Suppressor macrophage (primary cell): ENCODE measurements at regions not wholly inside any gene's neighbourhood (a gene's known extent, or its start where the extent isn't known, plus 50 kb on each side); places are given as distances from the start of the nearest gene placed in this dataset.
"Not testable (repeated sequence)": the region's sequence is repeated elsewhere in the genome, so short reads cannot be mapped to it uniquely, and the experiment has no call there.

Experiments used
- DNase-seq, 4 experiments: peaks; one replicate each; pipeline ENCODE4 v3.0.0-alpha.2; 2020 to 2022

DNA sequence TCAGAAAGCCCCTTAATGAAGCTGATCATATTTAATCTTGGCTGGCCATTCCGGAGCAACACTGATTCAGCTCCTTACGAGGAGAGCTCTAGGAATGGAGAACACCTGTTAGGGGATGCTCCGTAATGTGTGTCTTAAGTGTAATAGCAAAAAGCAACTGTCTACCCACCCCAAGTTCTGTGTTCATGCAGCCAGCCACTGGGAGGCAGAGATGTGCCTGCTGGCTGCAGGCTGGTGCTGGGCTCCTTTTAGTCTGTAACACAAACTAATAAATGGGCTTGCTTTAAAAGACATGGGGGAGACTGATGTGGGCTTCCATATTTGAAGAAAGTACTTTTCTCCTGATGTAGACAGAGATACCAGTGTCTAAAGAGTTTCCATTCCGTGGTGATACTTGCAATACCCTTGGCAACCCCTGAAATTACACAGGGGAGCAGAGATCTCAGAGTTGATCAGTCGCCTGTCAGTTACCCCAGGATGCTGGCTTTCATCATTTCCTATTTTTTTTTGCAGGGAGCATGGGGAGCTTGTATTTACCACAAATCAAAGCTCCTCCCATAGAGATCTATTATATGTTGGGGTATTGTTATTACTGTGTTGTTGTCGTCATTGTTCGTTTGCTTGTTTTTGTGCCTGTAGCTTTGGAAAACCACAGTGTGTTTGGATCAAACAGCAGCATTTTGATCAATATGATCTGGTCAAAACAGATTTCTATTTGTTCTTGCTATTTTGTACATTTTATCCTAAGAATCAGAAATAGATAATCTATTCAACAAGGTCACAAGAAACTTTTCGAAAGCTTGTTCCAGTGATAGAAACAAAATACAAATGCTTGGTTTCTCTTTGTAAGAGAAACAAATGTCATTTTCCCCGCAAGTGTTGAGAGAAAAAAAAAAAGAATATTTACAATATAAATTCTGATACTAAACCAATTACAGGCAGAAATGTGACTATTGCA lies 65.8 kb downstream of the MTX3 start:
- DNase-seq: peak in 2 of 4 experiments; percentile 2 to 8

DNA sequence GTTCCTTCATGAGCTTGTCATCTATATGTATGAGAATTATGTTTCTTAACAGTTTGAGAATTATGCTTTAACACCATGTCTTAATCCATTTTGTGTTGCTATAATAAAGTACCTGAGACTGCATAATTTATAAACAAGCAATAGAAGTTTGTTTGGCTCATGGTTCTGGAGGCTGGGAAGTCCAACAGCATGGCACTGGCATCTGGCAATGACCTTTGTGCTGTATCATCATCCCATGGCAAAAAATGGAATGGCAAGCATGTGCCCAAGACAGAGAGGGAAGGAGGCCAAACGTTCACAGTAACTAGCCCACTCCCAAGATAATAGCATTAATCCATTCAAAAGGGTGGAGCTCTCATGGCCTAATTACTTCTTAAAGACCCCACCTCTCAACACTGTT lies 67.6 kb downstream of the MTX3 start:
- no peak for DNase-seq

DNA sequence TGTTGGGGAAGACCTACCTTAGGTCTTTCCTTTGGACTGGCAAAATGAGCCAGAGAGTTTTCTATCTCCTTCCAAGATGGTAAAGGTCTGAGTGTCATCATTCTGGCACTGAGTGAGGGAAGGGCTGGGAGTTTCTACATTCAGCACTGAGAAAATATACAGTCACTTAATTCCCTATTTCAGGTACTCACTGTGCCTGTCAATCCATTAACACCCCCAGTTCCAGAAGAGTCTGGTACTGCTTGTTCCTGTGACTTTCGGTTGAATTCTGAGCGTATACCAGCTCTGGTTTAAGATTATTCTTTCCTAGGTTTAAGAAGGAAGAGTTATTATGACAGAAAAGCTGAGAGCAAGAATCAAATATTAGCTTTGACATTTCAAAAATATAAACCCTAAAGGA lies 68.4 kb downstream of the MTX3 start:
- no peak for DNase-seq

DNA sequence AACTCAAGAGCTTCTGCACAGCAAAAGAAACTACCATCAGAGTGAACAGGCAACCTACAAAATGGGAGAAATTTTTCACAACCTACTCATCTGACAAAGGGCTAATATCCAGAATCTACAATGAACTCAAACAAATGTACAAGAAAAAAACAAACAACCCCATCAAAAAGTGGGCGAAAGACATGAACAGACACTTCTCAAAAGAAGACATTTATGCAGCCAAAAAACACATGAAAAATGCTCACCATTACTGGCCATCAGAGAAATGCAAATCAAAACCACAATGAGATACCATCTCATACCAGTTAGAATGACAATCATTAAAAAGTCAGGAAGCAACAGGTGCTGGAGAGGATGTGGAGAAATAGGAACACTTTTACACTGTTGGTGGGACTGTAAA lies 83.6 kb downstream of the MTX3 start:
- not testable (repeated sequence) for DNase-seq

DNA sequence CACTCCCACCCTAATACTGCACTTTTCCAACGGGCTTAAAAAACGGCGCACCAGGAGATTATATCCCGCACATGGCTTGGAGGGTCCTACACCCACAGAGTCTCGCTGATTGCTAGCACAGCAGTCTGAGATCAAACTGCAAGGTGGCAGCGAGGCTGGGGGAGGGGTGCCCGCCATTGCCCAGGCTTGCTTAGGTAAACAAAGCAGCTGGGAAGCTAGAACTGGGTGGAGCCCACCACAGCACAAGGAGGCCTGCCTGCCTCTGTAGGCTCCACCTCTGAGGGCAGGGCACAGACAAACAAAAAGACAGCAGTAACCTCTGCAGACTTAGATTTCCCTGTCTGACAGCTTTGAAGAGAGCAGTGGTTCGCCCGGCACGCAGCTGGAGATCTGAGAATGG lies 88.5 kb downstream of the MTX3 start:
- not testable (repeated sequence) for DNase-seq

DNA sequence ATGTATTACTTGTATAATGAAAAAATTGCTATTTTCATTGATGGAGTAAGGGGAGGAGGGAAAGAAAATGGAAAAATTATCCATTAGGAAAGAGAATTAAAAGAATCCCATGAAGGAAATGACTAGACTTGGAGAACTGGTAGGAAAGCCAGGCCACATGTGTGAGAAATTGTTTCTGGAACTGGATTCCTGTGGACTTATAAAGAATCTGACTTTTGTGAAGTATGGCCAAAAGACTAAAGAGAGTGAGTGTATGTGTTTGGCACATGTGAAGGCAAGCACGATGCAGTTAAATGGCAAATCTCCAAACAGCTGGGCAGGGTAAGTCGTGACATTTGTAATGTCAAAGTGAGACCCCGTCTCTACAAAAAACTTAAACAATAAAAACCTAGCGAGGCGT lies 89.4 kb downstream of the MTX3 start:
- no peak for DNase-seq

DNA sequence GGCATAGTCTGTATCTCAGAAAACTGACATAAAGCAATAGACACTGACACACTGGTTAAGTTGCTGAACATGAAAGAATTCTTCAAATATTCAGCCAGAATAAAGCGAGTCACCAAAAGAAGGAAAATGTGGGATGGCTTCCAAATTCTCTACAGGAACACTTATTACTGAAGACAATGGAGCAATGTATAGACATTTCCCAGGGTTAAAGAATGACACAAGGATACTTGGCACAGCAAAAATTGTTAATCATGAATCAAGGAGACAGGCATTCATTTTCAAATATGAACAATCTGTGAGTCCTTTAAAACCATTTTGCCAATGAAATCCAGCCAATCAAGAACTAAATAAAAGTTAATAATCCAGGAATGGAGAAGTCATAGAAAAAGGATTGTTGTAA lies 92.5 kb downstream of the MTX3 start:
- DNase-seq: no peak

DNA sequence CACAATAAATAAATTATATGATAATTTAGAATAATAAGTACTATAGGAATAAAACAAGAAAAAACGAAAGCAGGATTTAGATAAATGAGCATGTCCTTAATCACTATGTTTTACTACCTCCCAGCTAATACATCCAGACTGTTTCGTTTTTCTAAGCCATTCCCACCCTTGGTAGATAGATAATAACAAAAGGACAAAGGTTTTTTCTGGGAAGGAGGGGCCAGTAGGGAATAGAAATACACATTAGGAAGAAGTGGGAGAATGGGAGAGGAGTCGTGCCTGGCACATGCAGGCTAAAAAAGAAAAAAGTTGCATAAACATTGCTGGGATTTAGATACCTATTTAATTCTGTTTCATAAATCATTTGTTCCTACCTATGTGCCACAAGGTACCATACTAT lies 97.1 kb downstream of the MTX3 start:
- DNase-seq: no peak

DNA sequence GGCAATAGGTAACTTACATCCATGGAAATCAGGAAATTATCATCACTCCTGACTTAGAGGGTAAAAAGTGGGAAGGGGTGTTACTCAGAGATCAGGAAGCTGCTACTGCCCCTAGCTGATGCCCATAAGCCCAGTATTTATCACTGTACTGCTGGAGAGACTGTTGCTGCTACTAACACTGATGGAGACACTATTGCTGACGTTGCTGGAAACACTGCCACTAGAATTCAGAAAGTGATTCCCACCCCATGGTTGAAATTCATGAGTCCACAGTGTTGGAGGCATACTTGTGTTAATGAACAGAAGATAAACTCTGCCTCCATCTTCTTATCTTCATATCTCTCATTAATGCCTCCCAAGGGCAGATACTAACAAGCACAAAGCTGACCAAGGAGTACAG lies 97.6 kb downstream of the MTX3 start:
- no peak for DNase-seq

DNA sequence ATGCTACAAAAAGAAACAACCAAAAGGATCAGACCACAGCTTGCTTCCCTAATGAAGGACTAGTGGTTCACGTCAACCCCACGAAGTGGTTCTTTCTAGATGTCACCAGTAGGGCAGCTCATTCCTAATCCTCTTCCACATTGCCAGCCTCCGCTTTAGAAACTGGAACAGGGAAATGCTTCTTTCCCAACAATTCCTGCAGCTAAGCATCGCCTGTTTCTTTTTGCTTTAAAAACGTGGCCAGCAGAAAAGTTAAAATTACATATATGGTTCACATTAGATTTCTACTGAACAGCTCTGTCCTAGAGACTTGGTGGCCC lies 100.2 kb downstream of the MTX3 start:
- no peak for DNase-seq

DNA sequence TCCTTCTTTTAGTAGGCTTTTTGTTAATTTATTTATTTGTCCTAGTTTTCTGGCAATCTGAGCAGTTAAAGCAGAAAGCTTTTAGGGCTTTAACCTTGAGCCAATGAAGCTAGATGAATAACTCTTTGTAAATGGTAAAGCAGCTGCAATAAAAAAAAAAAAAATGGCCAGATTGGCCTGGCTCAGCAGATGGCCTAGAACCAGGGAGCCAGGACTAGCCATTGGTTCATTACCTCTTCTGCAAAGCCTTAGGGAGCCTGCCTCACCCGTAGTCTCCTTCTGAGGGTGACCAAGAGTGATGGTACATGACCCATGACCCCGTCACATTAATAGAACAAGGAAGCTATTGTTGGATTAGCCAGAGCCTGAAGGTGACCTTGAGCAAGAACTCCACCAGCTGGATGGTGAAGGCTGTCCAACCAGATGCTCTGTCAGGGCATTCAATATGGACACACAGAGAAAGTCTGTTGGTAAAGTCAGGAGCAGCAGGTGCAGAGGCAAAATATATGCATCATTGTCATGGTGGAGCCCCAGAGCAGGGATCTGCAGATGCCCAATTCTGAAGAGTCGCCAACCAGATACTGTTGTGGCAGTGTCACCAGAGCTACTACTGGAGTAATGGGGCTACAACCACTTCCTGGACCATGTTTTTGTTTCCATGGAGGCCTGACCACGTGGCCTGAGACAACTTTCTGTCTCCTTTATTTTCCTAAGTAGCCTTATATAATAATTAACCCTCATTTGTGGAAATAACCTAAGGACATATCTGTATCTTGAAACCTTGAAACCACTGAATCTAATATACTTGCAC lies 100.7 kb downstream of the MTX3 start:
- no peak for DNase-seq

DNA sequence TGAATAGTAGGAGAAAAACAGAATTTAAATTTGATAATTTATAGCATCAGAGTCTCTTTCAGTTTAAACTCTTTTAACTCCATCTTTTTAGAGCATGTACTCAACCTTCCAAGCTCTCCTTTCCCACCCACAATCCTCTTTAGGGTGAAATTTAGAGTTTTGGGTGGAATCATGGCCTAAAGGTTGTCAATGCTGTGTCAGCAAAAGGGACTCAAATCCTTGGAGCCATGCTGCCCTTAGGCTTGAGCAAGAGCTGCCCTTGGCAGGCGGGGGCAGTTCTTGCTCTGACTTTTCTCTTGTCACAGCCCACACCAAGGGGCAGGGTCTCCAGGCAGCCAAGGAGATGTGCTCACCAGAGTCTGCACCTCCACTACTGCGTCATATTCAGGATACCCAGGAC lies 102.4 kb downstream of the MTX3 start:
- DNase-seq: no peak

DNA sequence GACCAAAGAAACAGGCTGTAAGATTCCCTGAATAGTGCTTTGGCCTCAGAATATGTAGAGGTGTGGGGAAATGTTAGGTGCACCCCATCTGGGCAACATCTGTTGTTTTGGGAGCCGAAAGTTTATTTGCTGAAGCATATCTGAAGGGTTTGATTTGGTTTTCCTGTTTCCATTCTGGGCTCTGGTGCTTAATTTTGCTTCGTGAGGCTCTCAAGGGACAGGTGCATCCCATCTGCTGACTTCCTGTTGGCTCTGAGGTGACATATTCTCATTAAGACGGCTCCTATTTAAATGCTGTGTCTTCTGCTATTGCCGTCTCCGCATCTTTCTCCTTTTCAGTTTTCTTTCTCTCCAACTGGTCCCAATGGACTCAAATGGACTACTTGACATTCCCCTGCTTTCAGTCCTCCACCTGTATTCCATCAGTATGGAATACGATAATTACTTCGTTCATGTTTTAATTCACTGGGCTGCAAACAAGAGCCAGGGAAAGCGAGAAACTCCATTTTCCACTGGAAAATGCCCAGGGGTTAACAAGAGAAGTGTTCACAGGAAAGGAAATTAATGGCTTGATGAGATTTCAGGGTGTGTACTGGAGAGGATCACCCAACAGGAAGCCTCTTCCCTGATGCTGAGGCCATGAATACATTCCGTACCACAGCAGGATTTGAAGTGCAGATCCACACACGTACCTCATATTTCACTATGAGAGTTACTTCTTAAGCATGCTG lies 104.0 kb downstream of the MTX3 start:
- DNase-seq: no peak

DNA sequence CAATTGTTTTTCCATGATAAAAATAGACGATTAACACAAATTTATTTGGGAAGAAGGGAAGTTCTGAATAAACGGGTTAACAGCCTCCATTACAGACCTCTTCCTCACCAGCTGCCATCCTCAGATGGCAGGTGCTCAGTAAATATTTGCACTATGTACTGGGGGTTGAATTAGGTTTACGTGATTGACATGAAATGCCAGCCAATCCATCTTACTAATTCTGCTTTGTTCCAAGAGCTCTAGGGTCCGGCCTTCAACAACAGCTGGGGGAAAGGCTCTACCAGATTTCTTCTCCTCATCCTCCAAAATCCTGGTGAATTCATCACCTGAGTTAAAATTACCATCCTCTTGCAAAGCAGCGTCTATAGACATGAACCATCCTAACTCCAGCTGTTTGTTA lies 104.6 kb downstream of the MTX3 start:
- DNase-seq: no peak

DNA sequence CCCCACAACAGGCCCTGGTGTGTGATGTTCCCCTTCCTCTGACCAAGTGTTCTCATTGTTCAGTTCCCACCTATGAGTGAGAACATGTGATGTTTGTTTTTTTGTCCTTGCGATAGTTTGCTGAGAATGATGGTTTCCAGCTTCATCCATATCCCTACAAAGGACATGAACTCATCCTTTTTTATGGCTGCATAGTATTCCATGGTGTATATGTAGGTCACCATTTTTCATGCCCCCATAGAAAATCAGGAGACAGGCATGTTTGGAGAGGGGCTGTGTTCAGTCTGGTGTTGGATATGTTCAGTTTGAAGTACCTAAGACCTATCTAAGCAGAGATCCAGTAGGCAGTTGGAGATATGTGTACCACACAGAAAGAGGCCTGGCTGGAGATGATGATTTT lies 111.2 kb downstream of the MTX3 start:
- DNase-seq: not testable (repeated sequence)

DNA sequence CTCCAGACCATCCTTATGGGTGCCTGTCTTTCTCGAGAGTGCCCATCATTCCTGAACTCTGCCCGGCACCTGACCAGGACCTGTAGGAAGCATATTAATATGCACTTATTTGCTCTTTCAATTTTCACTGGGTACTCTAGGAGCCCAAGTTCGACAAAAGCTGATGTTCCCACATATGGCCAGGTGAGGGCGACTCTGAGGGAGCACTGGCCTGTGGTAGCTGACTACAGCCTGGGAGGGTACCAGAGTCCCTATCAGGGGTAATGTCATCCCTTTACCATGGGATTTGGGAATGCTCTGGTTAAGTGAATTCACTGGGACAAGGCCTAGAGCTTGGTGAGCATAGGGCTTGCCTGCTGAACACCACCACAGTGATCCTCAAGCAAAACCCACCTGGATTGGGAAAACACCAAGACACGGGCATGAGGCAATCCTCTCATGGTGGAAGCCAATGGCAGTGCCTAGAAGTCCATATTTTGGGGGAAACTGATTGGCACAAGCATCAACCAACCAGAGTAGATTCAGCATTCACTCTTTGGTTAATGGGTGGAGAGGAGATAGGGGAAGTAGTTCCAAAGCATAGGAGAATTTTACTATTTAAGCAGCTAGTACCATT lies 112.2 kb downstream of the MTX3 start:
- DNase-seq: peak; percentile 34 to 47 (median 40)

DNA sequence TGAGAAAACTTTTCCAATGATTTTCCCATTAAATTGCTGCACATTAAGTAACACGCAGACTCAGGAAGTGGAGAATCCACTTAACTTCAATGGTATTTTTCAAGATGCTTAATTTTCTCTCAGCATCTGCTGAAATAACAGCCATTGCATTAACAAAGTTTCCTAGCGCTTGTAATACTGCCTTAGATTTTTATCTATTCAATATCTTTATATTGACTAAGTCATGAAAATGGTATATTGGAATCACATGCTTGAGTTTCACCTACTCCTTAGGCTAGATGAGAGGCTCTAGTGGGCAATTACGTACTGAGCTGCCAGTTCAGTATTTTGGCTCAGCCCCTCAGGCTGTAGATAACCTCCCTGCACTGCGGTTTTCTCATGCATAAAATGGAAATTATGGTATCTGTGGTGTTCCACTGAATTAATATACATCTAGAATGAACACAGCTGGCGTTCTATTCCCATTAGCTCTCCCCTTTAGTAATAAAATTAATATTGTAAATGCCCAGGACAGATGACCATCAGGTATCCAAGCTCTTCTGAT lies 112.9 kb downstream of the MTX3 start:
- DNase-seq: no peak

DNA sequence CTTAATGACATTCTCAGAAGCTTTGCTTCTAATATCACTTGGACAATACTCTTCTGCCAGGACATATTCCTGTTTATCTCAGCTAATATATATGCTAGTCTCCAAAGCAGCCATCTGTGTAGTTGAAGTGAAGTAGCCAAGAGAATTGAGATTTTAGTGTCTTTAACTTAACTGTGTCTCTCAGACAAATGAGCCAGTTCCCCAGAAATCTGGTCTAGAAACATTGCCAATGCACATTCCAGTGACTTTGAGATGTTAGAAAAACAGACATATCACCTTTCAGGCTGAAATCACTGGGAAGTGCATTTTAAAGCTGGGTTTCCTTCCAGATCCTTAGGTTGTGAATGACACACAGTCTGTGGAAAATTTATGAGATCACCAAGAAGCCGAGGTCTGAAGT lies 114.6 kb downstream of the MTX3 start:
- DNase-seq: no peak

DNA sequence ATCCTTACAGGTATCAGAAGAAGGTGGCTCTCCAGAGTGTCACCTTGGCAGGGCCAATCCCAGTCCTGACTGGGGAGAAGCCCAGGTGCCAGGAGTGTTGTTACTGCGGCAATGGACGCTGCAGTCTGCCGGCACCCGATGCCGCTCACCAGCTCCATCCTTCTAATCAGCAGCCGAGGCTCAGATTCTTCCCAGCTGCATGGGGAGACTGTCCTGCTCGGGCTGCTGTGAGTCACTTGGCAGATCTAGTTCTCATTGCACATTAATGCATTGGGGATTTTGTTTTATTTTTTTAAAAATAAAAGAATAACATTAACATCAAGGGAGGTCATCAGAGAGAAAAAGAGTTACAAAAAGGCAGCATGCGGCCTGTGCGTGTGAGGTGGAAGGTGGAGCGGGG lies 115.8 kb downstream of the MTX3 start:
- no peak for DNase-seq

DNA sequence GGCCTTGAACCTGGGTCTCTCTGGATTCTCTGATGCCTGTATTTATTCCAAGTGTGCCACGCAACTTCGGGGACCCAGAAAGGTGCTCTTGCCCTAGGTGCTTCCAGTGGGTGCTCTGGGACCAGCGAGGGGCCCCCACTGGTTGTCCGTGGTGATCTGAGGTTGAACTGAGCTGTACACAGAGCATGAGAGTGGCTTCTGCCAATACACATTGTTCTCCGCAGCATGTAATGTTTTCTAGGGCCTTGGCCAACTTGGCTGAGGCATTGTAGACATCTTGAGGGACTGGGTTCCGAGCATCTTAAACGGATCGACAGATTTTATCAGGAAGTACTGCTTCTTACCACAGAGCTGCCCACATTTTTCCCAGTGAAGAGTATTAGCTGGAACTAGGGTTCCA lies 117.9 kb downstream of the MTX3 start:
- no peak for DNase-seq

DNA sequence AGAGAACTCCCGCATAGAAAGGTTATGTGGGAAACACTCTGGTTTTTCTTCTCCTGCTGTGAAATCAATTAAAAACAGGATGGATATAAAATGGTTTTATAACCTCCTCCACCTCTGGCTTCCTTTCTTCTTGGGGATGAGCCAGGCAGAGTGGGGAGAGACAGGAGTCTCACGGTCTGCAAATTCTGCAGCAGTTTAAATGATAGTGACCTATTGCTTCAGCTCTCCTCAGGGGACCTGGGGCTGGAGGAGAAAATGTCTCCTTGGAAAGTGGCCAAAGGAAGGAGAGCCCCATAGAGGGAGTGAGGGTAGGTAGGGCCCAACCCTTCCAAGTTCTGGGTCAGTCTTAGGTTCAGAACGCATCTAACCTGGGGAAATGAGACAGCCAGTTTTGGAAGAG lies 118.8 kb downstream of the MTX3 start:
- DNase-seq: no peak

DNA sequence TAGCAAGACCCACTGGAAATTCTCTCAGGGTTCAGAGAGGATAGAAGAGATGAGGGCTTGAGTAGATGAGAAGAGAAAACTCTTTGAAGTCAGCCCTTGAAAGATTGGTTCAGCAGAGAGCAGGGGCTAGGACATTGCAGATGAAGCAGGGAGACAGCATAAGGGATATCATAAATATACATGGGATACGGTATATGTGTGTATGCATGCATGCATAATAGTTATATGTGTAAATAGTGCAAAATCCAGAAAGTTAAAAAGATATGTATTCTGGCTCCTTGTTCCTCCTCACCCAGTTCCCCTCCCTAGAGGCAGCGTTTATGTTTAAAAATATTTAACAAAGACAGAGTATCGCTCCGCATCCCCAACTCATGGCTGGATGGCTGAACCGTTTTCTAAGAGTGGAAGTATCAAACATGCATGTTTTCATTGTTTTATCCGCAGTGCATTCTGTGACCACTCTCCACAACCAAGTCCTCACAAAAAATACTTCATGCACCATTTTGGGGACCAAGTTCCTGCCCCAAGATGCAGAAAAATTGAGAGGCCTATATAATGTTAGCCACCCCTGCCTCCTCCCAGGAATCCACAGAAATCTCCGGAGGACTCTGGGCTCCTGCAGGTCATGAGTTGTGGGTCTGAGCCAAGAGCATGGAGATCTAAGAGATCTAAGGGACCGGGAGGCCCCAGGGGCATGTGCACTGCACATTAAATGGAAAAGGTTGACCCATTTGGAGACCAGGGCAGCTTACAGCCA lies 119.5 kb downstream of the MTX3 start:
- DNase-seq: no peak
